ENCODE measurements at regions not wholly inside any gene's neighbourhood (a gene's known extent, or its start where the extent isn't known, plus 50 kb on each side); places are given as distances from the start of the nearest gene placed in this dataset.

- TF ChIP-seq CTCF (IDR thresholded peaks at IDR 0.05) (no peak), POLR2AphosphoS5 (IDR thresholded peaks at IDR 0.05) (no peak), EP300 (IDR thresholded peaks at IDR 0.05) (no peak), POLR2A (IDR thresholded peaks at IDR 0.05) (no peak)
These were observed 459.5 kb downstream of the KIF16B start for GRCh38 chr20:16113736-16114135.
